Choroid plexus epithelial cell (primary cell): ENCODE measurements at regions not wholly inside any gene's neighbourhood (a gene's known extent, or its start where the extent isn't known, plus 50 kb on each side); places are given as distances from the start of the nearest gene placed in this dataset.

Experiments used
- DNase-seq: peaks from one replicate; pipeline ENCODE4 v3.0.0-alpha.2; 2010; ENCODE audit warnings: low read depth
- H3K4me3 ChIP-seq: 2 replicates; pipeline ENCODE4 v1.5.1; 2011; ENCODE audit warnings: low read depth, mild to moderate bottlenecking, control low read depth, low read length, moderate library complexity
- TF ChIP-seq, protein P1 (sequence below): conservative IDR thresholded peaks from 2 replicates; pipeline ENCODE4 v1.5.1; 2011; ENCODE audit warnings: low read depth, mild to moderate bottlenecking, control low read depth, inconsistent platforms, low read length, moderate library complexity

DNA sequence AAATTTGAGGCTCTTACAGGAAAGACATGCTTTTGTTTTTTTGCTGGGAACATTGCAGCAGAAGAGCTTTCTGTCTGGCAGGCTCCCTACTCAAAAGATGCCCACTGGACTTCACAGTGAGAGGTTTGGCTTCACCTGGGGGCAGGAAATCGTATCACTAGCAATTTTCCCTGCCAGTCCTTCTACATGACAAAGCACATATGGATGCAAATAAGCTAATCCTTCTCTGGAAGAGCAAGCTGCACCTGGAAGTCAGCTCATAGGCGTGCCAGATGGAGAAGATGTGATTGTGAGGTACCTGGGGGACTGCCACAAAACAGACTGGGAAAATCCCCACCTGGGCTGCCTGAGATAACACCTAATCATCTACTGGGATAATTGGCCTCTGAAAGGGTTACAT is 195.0 kb upstream of the CPHXL start:
- no peak overlapping the region for H3K4me3 ChIP-seq
- no peak for DNase-seq
- TF ChIP-seq, protein P1, sequence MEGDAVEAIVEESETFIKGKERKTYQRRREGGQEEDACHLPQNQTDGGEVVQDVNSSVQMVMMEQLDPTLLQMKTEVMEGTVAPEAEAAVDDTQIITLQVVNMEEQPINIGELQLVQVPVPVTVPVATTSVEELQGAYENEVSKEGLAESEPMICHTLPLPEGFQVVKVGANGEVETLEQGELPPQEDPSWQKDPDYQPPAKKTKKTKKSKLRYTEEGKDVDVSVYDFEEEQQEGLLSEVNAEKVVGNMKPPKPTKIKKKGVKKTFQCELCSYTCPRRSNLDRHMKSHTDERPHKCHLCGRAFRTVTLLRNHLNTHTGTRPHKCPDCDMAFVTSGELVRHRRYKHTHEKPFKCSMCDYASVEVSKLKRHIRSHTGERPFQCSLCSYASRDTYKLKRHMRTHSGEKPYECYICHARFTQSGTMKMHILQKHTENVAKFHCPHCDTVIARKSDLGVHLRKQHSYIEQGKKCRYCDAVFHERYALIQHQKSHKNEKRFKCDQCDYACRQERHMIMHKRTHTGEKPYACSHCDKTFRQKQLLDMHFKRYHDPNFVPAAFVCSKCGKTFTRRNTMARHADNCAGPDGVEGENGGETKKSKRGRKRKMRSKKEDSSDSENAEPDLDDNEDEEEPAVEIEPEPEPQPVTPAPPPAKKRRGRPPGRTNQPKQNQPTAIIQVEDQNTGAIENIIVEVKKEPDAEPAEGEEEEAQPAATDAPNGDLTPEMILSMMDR, result no peak

DNA sequence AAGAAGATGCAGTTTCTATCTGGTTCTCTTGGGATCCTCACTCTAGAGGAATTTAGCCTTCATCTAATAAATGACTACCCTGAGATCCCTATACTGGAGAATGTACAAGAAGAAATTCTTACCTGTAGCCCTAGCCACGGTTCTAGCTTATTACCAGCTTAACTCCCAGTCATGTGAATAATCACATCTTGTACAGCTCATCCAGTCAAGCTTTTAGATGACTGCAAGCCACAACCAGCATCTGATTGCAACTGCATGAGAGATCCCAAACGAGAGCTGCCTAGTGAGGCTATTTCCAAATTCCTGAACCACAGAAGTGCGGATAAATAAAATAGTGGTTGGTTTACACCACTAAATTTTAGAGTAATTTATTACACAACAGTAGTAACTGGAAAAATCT is 196.0 kb upstream of the CPHXL start:
- DNase-seq, result no peak
- no peak overlapping the region for H3K4me3 ChIP-seq
- TF ChIP-seq, protein P1, result no peak

DNA sequence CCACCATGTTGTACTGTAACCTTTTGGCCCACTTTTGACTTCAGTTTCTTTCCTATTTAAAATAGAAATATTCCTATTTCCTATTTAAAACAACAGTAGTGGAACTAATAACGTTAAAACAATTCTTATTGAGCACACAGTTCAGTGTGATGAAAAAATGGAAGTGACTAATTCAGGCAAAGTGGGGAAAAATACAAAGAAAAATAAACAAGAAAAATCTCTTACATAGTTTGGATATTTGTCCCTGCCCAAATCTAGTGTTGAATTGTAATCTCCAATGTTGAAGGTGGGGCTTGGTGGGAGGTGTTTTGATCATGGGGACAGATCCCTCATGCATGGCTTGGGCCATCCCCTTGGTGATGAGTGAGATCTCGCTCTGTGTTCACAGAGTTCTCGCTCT is 198.1 kb upstream of the CPHXL start:
- H3K4me3 ChIP-seq, result no peak overlapping the region
- TF ChIP-seq, protein P1, result no peak
- no peak for DNase-seq

DNA sequence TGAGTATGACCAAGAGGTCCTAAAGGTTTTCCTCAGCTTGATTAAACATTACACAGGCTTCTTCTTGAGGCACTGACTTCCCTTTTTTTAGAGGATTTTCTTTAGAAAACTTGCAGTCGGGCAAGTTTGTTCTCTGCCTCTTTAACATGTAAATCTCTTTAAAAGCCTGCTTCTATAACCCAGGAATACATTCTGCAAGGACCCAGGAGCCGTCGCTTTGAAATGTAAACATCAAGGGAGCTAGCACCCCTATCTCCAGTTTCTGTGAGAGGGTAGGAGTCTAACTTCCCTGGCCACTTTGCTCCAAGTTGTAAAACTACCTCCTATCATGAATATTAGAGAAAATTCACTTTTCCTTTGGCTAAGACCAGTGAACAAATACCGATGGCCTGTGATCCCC is 201.5 kb upstream of the CPHXL start:
- no peak for DNase-seq
- H3K4me3 ChIP-seq, result no peak overlapping the region
- TF ChIP-seq, protein P1, result no peak

DNA sequence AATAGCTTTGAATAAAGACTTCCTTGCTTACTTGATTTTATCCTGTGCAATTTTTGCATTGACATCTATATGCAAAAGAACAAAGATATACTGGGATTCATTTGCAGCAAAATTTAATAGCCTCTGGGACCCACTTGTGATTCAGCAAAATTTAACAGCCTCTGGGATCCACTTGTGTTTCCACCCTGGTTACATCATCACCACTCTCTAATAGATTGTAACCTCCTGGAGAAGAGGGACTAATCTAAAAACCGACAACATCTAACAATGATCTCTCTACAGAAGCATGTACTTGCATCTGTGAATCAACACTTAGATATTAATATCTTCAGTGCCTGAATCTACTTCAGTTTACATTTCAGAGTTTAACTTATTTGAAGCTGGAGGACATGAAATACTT is 202.0 kb upstream of the CPHXL start:
- DNase-seq, result no peak

DNA sequence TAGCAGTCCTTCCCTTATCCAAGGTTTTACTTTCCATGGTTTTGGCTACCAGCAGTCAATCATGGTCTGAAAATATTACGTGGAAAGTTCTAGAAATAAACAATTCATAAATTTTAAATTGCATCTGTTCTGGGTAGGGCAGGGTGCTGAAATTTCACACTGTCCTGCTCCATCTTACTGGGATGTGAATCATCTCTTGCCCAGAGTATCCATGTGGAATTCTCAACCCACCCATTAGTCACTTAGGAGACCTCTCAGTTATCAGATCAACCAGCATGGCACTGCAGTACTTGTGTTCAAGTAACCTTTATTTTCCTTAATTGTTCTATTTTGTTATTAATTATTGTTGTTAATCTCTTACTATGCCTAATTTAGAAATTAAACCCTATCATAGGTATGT is 202.8 kb upstream of the CPHXL start:
- no peak for DNase-seq
- TF ChIP-seq, protein P1, result no peak
- H3K4me3 ChIP-seq, result no peak overlapping the region

More for the DNA sequence above, 202.0 kb upstream of the CPHXL start:
- no peak overlapping the region for H3K4me3 ChIP-seq
- TF ChIP-seq, protein P1, result no peak

DNA sequence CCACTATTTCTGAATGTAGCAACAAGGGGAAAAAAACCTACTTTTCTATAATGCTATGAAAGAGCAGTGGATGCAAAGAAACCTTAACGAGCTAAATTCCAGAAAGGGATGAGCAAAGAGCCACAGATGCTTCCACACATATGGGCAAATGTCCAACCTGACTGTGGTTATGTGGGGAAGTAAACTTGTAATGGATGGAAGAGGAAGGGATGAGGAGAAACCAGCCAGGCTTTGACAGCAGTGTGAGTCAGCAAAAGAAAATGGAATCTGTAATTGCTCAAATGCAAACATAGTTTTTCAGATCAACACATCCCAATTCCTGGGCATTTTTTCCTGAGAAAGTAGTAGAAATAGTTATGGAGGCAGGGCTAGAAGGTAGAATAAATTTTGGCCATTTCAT is 204.8 kb upstream of the CPHXL start:
- TF ChIP-seq, protein P1, result no peak
- peak; percentile 13 for DNase-seq
- no peak overlapping the region for H3K4me3 ChIP-seq
